Neural crest cell (in vitro differentiated cells): ENCODE measurements at regions not wholly inside any gene's neighbourhood (a gene's known extent, or its start where the extent isn't known, plus 50 kb on each side); places are given as distances from the start of the nearest gene placed in this dataset.

Experiments used
- DNase-seq: peaks from one replicate; pipeline ENCODE4 v3.0.0; 2021; ENCODE audit warnings: low read depth, mixed read lengths, low spot score
- H3K27ac Mint-ChIP-seq: one replicate; pipeline ENCODE4 v1.8.0; 2021; ENCODE audit warnings: mild to moderate bottlenecking, mixed read lengths; ENCODE audit not compliant: unreplicated experiment
- H3K27me3 Mint-ChIP-seq: 2 replicates; pipeline ENCODE4 v1.8.0; 2021; ENCODE audit warnings: low read depth, mild to moderate bottlenecking, mixed read lengths
- H3K36me3 Mint-ChIP-seq: 2 replicates; pipeline ENCODE4 v1.8.0; 2021; ENCODE audit warnings: low read depth, mild to moderate bottlenecking, mixed read lengths
- H3K4me1 Mint-ChIP-seq: 2 replicates; pipeline ENCODE4 v1.8.0; 2021; ENCODE audit warnings: mixed read lengths
- H3K4me3 Mint-ChIP-seq: one replicate; pipeline ENCODE4 v1.8.0; 2021; ENCODE audit warnings: mild to moderate bottlenecking, mixed read lengths
- H3K9me3 Mint-ChIP-seq: 2 replicates; pipeline ENCODE4 v1.8.0; 2021; ENCODE audit warnings: mixed read lengths
- TF ChIP-seq, protein P1 (sequence below): fragments of 200-600 bp; sonication (generic); conservative IDR thresholded peaks from 2 replicates; pipeline ENCODE4 v1.5.0; 2021; ENCODE audit warnings: antibody characterized with exemption, mild to moderate bottlenecking

DNA sequence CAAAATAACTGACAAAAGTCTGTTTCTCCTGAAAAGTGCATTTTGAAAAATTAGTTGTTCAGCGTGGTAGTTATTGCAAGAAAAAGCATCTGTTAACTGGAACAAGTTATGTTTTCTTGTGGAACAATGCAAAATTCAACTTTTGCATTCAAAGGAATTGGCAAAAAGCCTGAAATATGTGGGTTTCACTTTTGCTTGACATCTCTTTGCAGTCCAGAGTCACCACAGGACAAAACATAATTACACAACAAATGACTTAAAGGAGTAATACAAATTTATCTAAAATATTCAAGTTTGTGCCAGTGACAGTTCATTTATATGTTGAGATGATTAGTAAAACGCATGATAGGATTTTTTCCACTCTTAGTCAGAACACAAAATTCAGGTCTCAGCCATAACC lies 96.3 kb upstream of the P2RY1 start:
- TF ChIP-seq, protein P1, sequence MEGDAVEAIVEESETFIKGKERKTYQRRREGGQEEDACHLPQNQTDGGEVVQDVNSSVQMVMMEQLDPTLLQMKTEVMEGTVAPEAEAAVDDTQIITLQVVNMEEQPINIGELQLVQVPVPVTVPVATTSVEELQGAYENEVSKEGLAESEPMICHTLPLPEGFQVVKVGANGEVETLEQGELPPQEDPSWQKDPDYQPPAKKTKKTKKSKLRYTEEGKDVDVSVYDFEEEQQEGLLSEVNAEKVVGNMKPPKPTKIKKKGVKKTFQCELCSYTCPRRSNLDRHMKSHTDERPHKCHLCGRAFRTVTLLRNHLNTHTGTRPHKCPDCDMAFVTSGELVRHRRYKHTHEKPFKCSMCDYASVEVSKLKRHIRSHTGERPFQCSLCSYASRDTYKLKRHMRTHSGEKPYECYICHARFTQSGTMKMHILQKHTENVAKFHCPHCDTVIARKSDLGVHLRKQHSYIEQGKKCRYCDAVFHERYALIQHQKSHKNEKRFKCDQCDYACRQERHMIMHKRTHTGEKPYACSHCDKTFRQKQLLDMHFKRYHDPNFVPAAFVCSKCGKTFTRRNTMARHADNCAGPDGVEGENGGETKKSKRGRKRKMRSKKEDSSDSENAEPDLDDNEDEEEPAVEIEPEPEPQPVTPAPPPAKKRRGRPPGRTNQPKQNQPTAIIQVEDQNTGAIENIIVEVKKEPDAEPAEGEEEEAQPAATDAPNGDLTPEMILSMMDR = no peak
- Mint-ChIP-seq H3K36me3 (no peaks in the 10 kb centered on the region), H3K4me3 (no peak overlapping the region), H3K4me1 (peaks cover 3% of the 10 kb centered on the region), H3K27ac (no peak overlapping the region), H3K9me3 (peaks cover 3% of the 10 kb centered on the region), H3K27me3 (no peaks in the 10 kb centered on the region)
- DNase-seq = no peak

DNA sequence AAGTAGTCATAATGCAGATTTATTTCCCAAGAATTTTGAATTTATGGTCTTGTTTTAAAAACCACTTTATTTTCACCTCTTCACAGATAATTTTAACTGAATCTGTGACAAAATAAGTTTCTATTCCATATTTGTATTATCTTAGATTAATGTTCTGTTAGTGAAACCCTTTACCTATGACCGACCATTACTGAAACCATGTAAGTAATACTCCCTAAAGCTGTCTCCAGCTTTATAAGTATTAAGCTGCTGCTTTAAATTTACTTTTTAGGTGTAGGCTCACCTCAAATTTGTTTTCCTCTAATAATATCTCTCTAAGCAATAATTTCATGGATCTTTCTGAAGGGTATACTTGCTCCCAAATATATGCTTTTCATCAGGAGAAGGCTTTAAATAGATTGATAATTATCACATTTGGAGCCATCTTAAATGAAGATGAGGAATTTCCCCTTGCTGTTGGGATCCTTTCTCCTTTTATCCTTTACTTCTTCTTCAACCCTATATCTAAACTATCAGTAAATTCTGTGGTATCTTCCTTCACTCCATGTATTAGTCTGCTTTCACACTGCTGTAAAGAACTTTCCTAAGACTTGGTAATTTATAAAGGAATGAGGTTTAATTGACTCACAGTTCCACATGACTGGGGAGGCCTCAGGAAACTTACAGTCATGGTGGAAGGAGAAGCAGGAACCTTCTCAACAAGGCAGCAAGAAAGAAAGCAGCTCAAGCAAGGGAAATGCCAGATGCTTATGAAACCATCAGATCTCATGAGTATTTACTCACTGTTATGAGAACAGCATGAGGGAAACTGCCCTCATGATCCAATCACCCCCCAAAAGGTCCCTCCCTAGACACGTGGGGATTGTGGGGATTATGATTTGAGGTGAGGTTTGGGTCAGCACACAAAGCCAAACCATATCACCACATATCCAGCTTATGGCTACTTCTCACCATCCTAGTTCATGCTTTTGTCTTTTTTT lies 92.3 kb upstream of the P2RY1 start:
- Mint-ChIP-seq H3K9me3 (peaks cover 6% of the 10 kb centered on the region), H3K27me3 (no peaks in the 10 kb centered on the region), H3K36me3 (no peaks in the 10 kb centered on the region), H3K4me1 (peaks cover 3% of the 10 kb centered on the region), H3K27ac (no peak overlapping the region), H3K4me3 (no peak overlapping the region)
- no peak for DNase-seq
- TF ChIP-seq, protein P1 = no peak

DNA sequence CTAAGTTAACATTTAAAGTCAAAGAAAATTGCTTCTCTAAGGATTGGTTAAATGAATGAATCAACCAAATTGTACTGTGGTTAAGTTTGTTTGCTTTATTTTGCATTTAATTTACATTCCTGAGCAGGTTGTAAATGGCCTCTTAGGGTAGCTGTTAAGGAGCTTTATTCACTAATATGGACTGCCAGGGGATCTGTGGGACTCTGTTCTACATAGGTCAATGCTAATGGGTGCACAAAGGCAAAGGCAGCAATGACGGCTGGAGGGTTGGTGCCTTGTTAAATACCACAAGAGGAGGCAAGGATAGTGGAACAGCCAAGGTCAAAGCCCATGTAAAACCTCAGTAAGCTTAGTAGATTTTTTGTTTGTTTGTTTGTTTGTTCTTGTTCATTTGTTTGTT lies 89.3 kb upstream of the P2RY1 start:
- Mint-ChIP-seq H3K27ac (no peak overlapping the region), H3K4me1 (no peaks in the 10 kb centered on the region), H3K9me3 (peaks cover 17% of the 10 kb centered on the region), H3K27me3 (no peaks in the 10 kb centered on the region), H3K4me3 (no peak overlapping the region), H3K36me3 (no peaks in the 10 kb centered on the region)
- no peak for DNase-seq
- TF ChIP-seq, protein P1 = no peak

DNA sequence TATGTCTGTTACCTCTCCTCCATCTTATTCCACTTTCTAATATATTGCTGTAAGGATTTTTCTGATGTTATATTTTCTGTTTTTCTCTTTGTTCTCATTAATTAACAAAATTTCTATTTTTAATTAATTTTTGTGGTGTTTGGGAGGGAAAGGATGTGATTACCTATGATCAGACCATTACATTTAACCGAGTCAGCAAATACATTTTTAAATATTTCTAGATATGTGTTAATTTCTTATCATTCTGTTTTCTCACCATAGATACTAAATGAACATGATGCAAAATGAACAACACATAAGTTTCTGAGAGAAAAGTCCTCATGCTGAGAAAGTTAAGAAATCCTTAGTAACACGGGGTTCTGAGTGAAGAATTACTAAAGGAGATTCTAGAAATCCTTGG lies 80.6 kb upstream of the P2RY1 start:
- TF ChIP-seq, protein P1 = no peak
- peaks cover 14% of the 10 kb centered on the region for H3K9me3 Mint-ChIP-seq
- H3K4me1 Mint-ChIP-seq = no peaks in the 10 kb centered on the region
- H3K4me3 Mint-ChIP-seq = no peak overlapping the region
- no peaks in the 10 kb centered on the region for H3K27me3 Mint-ChIP-seq
- H3K36me3 Mint-ChIP-seq = no peaks in the 10 kb centered on the region
- no peak for DNase-seq
- no peak overlapping the region for H3K27ac Mint-ChIP-seq

DNA sequence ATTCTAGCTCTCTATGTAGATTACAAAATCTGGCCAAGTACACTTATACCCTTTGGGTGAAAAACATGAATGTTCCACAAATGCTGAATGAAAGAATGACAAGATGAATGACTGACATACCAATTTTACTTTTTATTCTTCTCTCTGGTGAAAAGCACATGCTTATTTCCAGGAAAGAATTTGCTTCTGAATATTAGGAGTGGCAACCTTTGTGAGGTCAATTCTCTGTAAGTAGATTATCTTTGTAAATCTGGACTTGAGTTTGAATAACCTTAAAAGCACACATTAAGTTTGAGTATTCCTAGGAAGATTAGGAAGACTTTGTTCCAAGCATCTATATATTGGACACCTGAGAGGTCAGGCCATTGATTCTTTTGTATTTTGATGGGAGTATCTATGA lies 78.1 kb upstream of the P2RY1 start:
- H3K4me1 Mint-ChIP-seq = no peaks in the 10 kb centered on the region
- H3K27ac Mint-ChIP-seq = no peak overlapping the region
- H3K4me3 Mint-ChIP-seq = no peak overlapping the region
- TF ChIP-seq, protein P1 = no peak
- DNase-seq = no peak
- H3K27me3 Mint-ChIP-seq = no peaks in the 10 kb centered on the region
- H3K9me3 Mint-ChIP-seq = no peaks in the 10 kb centered on the region
- H3K36me3 Mint-ChIP-seq = no peaks in the 10 kb centered on the region
